Fibroblast of mammary gland (primary cell): ENCODE measurements at regions not wholly inside any gene's neighbourhood (a gene's known extent, or its start where the extent isn't known, plus 50 kb on each side); places are given as distances from the start of the nearest gene placed in this dataset.

Experiments used
- DNase-seq: peaks from one replicate; pipeline ENCODE4 v3.0.0-alpha.2; 2010; ENCODE audit warnings: low read depth
- H3K4me3 ChIP-seq: 2 replicates; pipeline ENCODE4 v1.5.1; 2011; ENCODE audit warnings: low read depth, mild to moderate bottlenecking, low read length, moderate library complexity; ENCODE audit not compliant: control insufficient read depth
- TF ChIP-seq, protein P1 (sequence below): conservative IDR thresholded peaks from 2 replicates; pipeline ENCODE4 v1.5.1; 2011; ENCODE audit warnings: low read depth, low read length, inconsistent platforms; ENCODE audit not compliant: control insufficient read depth, insufficient read depth

- no peak overlapping the region for H3K4me3 ChIP-seq
- TF ChIP-seq, protein P1, sequence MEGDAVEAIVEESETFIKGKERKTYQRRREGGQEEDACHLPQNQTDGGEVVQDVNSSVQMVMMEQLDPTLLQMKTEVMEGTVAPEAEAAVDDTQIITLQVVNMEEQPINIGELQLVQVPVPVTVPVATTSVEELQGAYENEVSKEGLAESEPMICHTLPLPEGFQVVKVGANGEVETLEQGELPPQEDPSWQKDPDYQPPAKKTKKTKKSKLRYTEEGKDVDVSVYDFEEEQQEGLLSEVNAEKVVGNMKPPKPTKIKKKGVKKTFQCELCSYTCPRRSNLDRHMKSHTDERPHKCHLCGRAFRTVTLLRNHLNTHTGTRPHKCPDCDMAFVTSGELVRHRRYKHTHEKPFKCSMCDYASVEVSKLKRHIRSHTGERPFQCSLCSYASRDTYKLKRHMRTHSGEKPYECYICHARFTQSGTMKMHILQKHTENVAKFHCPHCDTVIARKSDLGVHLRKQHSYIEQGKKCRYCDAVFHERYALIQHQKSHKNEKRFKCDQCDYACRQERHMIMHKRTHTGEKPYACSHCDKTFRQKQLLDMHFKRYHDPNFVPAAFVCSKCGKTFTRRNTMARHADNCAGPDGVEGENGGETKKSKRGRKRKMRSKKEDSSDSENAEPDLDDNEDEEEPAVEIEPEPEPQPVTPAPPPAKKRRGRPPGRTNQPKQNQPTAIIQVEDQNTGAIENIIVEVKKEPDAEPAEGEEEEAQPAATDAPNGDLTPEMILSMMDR = no peak
- DNase-seq = no peak
Observed at GRCh38 chr1:106768077-106768476, 288.4 kb upstream of the PRMT6 start.

DNA sequence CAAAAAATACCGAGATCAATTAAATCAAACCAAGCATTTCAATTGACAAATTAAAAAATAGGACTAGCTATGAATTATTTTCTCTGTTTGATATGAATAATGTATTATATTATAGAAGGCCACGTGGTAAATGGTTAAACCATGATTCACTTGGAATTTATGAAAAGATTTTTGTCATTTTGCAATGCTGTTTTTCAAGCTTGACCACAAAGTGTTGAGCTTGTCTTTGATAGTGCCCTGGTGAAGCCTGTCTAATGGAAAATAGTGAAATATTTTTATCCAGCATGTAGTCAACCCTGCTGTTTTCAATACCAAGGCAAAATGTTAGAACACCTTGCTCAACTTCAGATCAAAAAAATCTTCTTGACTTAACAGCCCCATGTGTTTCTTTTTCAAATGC, 288.0 kb upstream of the PRMT6 start:
- H3K4me3 ChIP-seq = no peak overlapping the region
- TF ChIP-seq, protein P1 = no peak

GRCh38 chr1:106773206-106773605, 283.3 kb upstream of the PRMT6 start:
- TF ChIP-seq, protein P1 = no peak
- DNase-seq = no peak
- no peak overlapping the region for H3K4me3 ChIP-seq

More for the DNA sequence above, 288.0 kb upstream of the PRMT6 start:
- no peak for DNase-seq

DNA sequence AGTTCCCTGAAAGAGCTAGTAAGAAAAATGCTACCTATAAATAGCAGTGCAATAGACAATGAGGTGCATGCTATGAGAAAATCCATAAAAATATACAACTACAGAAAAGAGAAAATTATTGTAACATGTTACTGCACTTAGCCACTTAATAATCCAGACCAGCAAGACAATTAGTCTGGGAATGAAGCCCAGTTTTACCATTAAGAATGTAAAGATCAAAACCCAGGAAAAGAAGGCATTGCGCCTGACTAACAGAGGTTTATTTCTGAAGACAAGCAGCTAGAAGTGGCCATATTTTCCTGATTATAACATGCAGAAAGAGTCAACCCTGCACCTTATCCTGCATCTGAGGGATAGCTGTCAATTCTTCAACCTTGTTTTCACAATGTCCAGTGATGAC, 276.4 kb upstream of the PRMT6 start:
- DNase-seq = no peak
- no peak overlapping the region for H3K4me3 ChIP-seq
- TF ChIP-seq, protein P1 = no peak

DNA sequence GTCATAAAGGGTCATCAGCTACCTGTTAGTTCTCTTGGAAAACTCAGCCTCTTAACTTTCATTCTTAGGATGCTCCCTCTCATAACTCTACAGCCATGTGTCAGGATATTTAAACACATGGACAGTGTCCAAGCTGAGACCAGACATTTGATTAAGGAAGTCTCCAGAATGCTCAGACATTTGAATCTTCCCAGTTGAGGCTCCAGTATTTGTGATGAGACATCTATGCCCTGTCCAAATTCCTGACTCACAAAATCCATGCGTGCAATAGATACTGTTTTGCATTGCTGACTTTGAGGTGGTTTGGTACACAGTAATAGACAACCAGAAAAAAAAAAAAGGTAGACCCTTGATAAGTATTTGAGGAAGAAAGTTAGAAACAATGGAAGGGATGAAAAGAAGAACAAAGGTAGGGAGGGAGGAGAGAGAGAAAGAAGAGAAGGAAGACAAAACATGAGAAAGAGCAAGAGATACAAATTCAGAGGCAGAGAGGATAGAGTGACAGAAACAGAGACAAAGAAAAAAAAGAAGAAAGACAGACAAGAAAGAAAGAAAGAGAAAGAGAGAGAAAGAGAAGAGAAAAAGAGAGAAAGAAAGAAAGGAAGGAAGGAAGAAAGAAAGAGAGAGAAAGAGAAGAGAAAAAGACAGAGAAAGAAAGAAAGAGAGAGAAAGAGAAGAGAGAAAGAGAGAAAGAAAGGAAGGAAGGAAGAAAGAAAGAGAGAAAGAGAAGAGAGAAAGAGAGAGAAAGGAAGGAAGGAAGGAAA, 275.5 kb upstream of the PRMT6 start:
- DNase-seq = peak; percentile 15
- TF ChIP-seq, protein P1 = no peak
- no peak overlapping the region for H3K4me3 ChIP-seq

GRCh38 chr1:106785176-106785575, 271.3 kb upstream of the PRMT6 start:
- TF ChIP-seq, protein P1 = no peak
- DNase-seq = no peak
- no peak overlapping the region for H3K4me3 ChIP-seq
